ENCODE measurements at regions not wholly inside any gene's neighbourhood (a gene's known extent, or its start where the extent isn't known, plus 50 kb on each side); places are given as distances from the start of the nearest gene placed in this dataset.

DNA sequence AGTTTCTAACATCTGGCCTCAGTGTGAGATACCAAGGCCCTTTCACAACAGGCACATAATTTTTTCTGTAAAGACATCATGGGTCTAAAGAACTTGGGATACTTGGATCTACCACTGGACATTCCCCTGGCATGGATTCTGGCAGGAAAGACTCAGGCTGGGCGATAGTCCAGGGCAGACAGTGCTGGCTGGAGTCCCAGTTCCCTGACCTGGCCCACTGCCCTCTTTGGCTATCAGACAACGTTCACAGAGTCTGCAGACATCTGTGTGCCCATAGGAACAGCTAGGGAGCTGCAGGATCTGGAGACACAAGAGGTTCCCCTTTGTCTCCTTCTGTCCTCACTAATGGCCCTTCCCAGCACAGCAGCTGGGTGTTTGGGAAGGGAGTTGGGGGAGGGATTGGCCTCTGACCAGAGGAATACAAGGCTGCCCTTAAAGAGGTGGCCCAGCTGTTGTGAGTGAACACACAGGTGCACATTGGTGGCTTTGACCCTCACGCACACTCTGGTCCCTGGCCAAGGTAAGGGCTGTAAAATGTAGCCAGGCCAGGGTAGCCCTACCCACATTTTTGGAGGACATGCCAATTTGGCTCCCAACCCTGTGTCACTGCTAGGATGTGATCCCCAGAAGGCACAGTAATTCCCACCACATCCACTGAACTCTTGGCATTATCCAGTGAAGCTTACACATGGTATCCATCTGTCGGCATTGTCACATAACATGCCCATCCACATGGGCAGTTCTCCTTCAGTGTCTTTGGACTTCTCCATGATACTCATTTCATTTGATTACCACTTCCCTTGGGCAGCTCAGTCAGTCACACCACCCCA is 72.3 kb downstream of the SOX3 start:
- TF ChIP-seq, protein P1, sequence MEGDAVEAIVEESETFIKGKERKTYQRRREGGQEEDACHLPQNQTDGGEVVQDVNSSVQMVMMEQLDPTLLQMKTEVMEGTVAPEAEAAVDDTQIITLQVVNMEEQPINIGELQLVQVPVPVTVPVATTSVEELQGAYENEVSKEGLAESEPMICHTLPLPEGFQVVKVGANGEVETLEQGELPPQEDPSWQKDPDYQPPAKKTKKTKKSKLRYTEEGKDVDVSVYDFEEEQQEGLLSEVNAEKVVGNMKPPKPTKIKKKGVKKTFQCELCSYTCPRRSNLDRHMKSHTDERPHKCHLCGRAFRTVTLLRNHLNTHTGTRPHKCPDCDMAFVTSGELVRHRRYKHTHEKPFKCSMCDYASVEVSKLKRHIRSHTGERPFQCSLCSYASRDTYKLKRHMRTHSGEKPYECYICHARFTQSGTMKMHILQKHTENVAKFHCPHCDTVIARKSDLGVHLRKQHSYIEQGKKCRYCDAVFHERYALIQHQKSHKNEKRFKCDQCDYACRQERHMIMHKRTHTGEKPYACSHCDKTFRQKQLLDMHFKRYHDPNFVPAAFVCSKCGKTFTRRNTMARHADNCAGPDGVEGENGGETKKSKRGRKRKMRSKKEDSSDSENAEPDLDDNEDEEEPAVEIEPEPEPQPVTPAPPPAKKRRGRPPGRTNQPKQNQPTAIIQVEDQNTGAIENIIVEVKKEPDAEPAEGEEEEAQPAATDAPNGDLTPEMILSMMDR (conservative IDR thresholded peaks at IDR 0.05; ENCODE audit: low read depth, low read length): no peak
- no peak for TF ChIP-seq EZH2 (IDR thresholded peaks at IDR 0.05; ENCODE audit: borderline replicate concordance, low read depth, low read length, poor library complexity, severe bottlenecking)
